H9 (cell line): ENCODE measurements at regions not wholly inside any gene's neighbourhood (a gene's known extent, or its start where the extent isn't known, plus 50 kb on each side); places are given as distances from the start of the nearest gene placed in this dataset.

Source experiments
- DNase-seq: peaks from one replicate; pipeline ENCODE4 v3.0.0-alpha.2; 2017
- H2AFZ ChIP-seq: one replicate; pipeline ENCODE4 v1.6.1; 2013; ENCODE audit warnings: mild to moderate bottlenecking, low read length, control low read depth, moderate library complexity
- H2AK5ac ChIP-seq: 2 replicates; pipeline ENCODE4 v1.6.1; 2013; ENCODE audit warnings: low read length, control low read depth, mixed read lengths; ENCODE audit not compliant: insufficient read length
- H2BK120ac ChIP-seq: one replicate; pipeline ENCODE4 v1.6.1; 2013; ENCODE audit warnings: low read depth, mild to moderate bottlenecking, low read length, control low read depth, inconsistent platforms; ENCODE audit not compliant: poor library complexity, severe bottlenecking
- H2BK12ac ChIP-seq: 2 replicates; pipeline ENCODE4 v1.6.1; 2013; ENCODE audit warnings: low read length, control low read depth, mixed read lengths, low read depth; ENCODE audit not compliant: insufficient read length
- H2BK15ac ChIP-seq: 2 replicates; pipeline ENCODE4 v1.6.1; 2013; ENCODE audit warnings: low read depth, low read length, control low read depth
- H2BK20ac ChIP-seq: one replicate; pipeline ENCODE4 v1.6.1; 2013; ENCODE audit warnings: low read depth, mild to moderate bottlenecking, low read length, control low read depth, inconsistent platforms; ENCODE audit not compliant: poor library complexity, severe bottlenecking
- H2BK5ac ChIP-seq: 2 replicates; pipeline ENCODE4 v1.6.1; 2013; ENCODE audit warnings: low read length, control low read depth, mixed read lengths; ENCODE audit not compliant: insufficient read length
- H3K14ac ChIP-seq: 2 replicates; pipeline ENCODE4 v1.6.1; 2013; ENCODE audit warnings: low read length, control low read depth; ENCODE audit not compliant: insufficient read depth
- H3K18ac ChIP-seq: 2 replicates; pipeline ENCODE4 v1.6.1; 2013; ENCODE audit warnings: low read depth, mild to moderate bottlenecking, mixed read lengths, low read length, control low read depth; ENCODE audit not compliant: insufficient read length
- H3K23ac ChIP-seq: 2 replicates; pipeline ENCODE4 v1.6.1; 2013; ENCODE audit warnings: low read length, control low read depth, mixed read lengths, low read depth; ENCODE audit not compliant: insufficient read length
- H3K23me2 ChIP-seq: 2 replicates; pipeline ENCODE4 v1.6.1; 2013; ENCODE audit warnings: low read depth, mild to moderate bottlenecking, mixed read lengths, low read length, control low read depth; ENCODE audit not compliant: insufficient read length, poor library complexity, severe bottlenecking
- H3K27ac ChIP-seq: 2 replicates; pipeline ENCODE4 v1.5.1; 2013; ENCODE audit warnings: low read length, control low read depth, mixed read lengths, low read depth; ENCODE audit not compliant: insufficient read length
- H3K27me3 ChIP-seq: 2 replicates; pipeline ENCODE4 v1.6.1; 2013; ENCODE audit warnings: low read length, control low read depth, inconsistent platforms; ENCODE audit not compliant: insufficient read depth
- H3K4ac ChIP-seq: 2 replicates; pipeline ENCODE4 v1.6.1; 2013; ENCODE audit warnings: low read depth, mild to moderate bottlenecking, control low read depth, inconsistent platforms, low read length, moderate library complexity
- H3K4me1 ChIP-seq: 2 replicates; pipeline ENCODE4 v1.6.1; 2013; ENCODE audit warnings: low read length, control low read depth, inconsistent platforms; ENCODE audit not compliant: insufficient read depth
- H3K4me2 ChIP-seq: 2 replicates; pipeline ENCODE4 v1.6.1; 2013; ENCODE audit warnings: low read length, control low read depth, mixed read lengths; ENCODE audit not compliant: insufficient read length, insufficient read depth
- H3K56ac ChIP-seq: 2 replicates; pipeline ENCODE4 v1.6.1; 2013; ENCODE audit warnings: low read depth, mild to moderate bottlenecking, mixed read lengths, low read length, control low read depth; ENCODE audit not compliant: insufficient read length
- H3K79me1 ChIP-seq: 2 replicates; pipeline ENCODE4 v1.6.1; 2013; ENCODE audit warnings: low read depth, mild to moderate bottlenecking, moderate library complexity, low read length, control low read depth, inconsistent platforms; ENCODE audit not compliant: insufficient read depth, poor library complexity, severe bottlenecking
- H3K79me2 ChIP-seq: 2 replicates; pipeline ENCODE4 v1.6.1; 2013; ENCODE audit warnings: low read length, control low read depth, inconsistent platforms; ENCODE audit not compliant: insufficient read depth
- H3K9ac ChIP-seq: 2 replicates; pipeline ENCODE4 v1.6.1; 2013; ENCODE audit warnings: low read length, control low read depth, mixed read lengths; ENCODE audit not compliant: insufficient read length; ENCODE audit errors: extremely low read depth
- H3K9me3 ChIP-seq: one replicate; pipeline ENCODE4 v1.6.1; 2013; ENCODE audit warnings: low read depth, low read length, inconsistent platforms; ENCODE audit not compliant: control insufficient read depth
- H3T11ph ChIP-seq: one replicate; pipeline ENCODE4 v1.6.1; 2013; ENCODE audit warnings: mild to moderate bottlenecking, low read length, control low read depth, inconsistent platforms
- H4K20me1 ChIP-seq: one replicate; pipeline ENCODE4 v1.6.1; 2013; ENCODE audit not compliant: control insufficient read depth, insufficient read length, insufficient read depth
- H4K5ac ChIP-seq: 2 replicates; pipeline ENCODE4 v1.6.1; 2013; ENCODE audit warnings: low read depth, mild to moderate bottlenecking, mixed read lengths, low read length, control low read depth; ENCODE audit not compliant: insufficient read length
- H4K8ac ChIP-seq: replicated peaks from 2 replicates; pipeline ENCODE4 v1.6.1; 2013; ENCODE audit warnings: low read length, control low read depth, mixed read lengths, low read depth; ENCODE audit not compliant: insufficient read length
- H4K91ac ChIP-seq: 2 replicates; pipeline ENCODE4 v1.6.1; 2013; ENCODE audit warnings: low read depth, mild to moderate bottlenecking, moderate library complexity, mixed read lengths, low read length, control low read depth; ENCODE audit not compliant: insufficient read length
- H3K27ac Mint-ChIP-seq, 3 experiments: 2 replicates in 2 of 3; 3 replicates in 1 of 3; pipeline ENCODE4 v1.8.0; 2020 to 2021; ENCODE audit warnings: mixed read lengths in 3 of 3, mild to moderate bottlenecking in 1 of 3, moderate library complexity in 1 of 3
- H3K27me3 Mint-ChIP-seq: 2 replicates; pipeline ENCODE4 v1.8.0; 2021; ENCODE audit warnings: low read depth, mild to moderate bottlenecking, moderate library complexity, mixed read lengths
- H3K36me3 Mint-ChIP-seq, 3 experiments: 2 replicates in 2 of 3; 3 replicates in 1 of 3; pipeline ENCODE4 v1.8.0; 2020 to 2021; ENCODE audit warnings: low read depth in 3 of 3, mixed read lengths in 3 of 3; ENCODE audit not compliant: insufficient read depth in 1 of 3
- H3K4me1 Mint-ChIP-seq, 2 experiments: 2 replicates each; pipeline ENCODE4 v1.8.0; 2020; ENCODE audit warnings: mixed read lengths in 2 of 2
- H3K4me3 Mint-ChIP-seq, 2 experiments: 2 replicates in 1 of 2; 3 replicates in 1 of 2; pipeline ENCODE4 v1.8.0; 2020 to 2021; ENCODE audit warnings: mild to moderate bottlenecking in 2 of 2, mixed read lengths in 2 of 2, moderate library complexity in 1 of 2
- H3K9me3 Mint-ChIP-seq, 2 experiments: 2 replicates in 1 of 2; 3 replicates in 1 of 2; pipeline ENCODE4 v1.8.0; 2020; ENCODE audit warnings: mild to moderate bottlenecking in 2 of 2, mixed read lengths in 2 of 2, moderate library complexity in 1 of 2
- WGBS: extraction: QIAGEN DNeasy Blood & Tissue Kit; methylation state at CpG from one replicate; pipeline ENCODE4 v1.1.7; 2013; ENCODE audit warnings: missing lambda C conversion rate, low lambda C conversion rate, mixed read lengths; ENCODE audit not compliant: insufficient read length; ENCODE audit errors: extremely low coverage; 5-methylcytosine and 5-hydroxymethylcytosine counted together
- TF ChIP-seq, protein P1 (sequence below): fragments of 200-600 bp; sonication (generic); conservative IDR thresholded peaks from 3 replicates; pipeline ENCODE4 v1.8.0; 2021; ENCODE audit warnings: antibody characterized with exemption, mild to moderate bottlenecking

DNA sequence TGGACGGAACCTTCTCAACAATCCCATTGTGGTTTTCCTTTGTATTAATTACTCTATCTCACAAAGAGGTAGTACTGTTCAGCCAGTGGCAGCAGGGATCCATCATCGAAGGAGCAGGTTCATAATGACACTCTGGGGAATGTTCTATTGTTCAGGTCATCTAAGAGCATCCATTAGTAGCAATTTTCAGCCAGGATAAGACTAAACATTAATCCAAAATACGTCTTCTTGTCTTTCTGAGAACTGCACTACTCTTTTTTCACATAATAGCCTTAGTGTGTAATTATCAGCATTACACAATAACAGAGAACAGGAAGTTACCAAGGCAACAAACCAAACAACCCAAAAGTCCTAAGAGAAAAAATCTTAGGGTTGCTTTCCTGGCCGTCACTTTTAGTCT lies 259.5 kb upstream of the VWC2 start:
- H3K4me1 Mint-ChIP-seq = no peaks in the 10 kb centered on the region

More for the DNA sequence above, 259.5 kb upstream of the VWC2 start:
- H3K79me2 ChIP-seq = no peaks in the 10 kb centered on the region
- no peak overlapping the region for H2BK120ac ChIP-seq
- peaks cover 0 to 3% of the 10 kb centered on the region in 2 experiments; a peak in 1 of 5 replicates for H3K9me3 Mint-ChIP-seq
- H4K20me1 ChIP-seq = no peaks in the 10 kb centered on the region
- H3K27ac ChIP-seq = no peak overlapping the region
- no peaks in the 10 kb centered on the region for H3K36me3 Mint-ChIP-seq
- H3K79me1 ChIP-seq = no peaks in the 10 kb centered on the region
- no peak overlapping the region for H2BK12ac ChIP-seq
- H3K27ac Mint-ChIP-seq = no peak overlapping the region
- H3K14ac ChIP-seq = no peak overlapping the region
- no peak overlapping the region for H3K23ac ChIP-seq
- H2BK15ac ChIP-seq = no peak overlapping the region
- no peaks in the 10 kb centered on the region for H3K9me3 ChIP-seq
- no peaks in the 10 kb centered on the region for H3K27me3 ChIP-seq
- no peak overlapping the region for H3K56ac ChIP-seq
- no peak overlapping the region for H3K4me2 ChIP-seq
- no peak overlapping the region for H2BK5ac ChIP-seq
- H2AK5ac ChIP-seq = no peak overlapping the region
- H3T11ph ChIP-seq = no peak overlapping the region
- H3K27me3 Mint-ChIP-seq = no peaks in the 10 kb centered on the region
- H3K4ac ChIP-seq = no peak overlapping the region
- no CpG with 5 or more reads among the region's 4 CpGs for WGBS
- no peak overlapping the region for H3K9ac ChIP-seq
- H2BK20ac ChIP-seq = no peak overlapping the region
- H3K23me2 ChIP-seq = no peaks in the 10 kb centered on the region
- TF ChIP-seq, protein P1, sequence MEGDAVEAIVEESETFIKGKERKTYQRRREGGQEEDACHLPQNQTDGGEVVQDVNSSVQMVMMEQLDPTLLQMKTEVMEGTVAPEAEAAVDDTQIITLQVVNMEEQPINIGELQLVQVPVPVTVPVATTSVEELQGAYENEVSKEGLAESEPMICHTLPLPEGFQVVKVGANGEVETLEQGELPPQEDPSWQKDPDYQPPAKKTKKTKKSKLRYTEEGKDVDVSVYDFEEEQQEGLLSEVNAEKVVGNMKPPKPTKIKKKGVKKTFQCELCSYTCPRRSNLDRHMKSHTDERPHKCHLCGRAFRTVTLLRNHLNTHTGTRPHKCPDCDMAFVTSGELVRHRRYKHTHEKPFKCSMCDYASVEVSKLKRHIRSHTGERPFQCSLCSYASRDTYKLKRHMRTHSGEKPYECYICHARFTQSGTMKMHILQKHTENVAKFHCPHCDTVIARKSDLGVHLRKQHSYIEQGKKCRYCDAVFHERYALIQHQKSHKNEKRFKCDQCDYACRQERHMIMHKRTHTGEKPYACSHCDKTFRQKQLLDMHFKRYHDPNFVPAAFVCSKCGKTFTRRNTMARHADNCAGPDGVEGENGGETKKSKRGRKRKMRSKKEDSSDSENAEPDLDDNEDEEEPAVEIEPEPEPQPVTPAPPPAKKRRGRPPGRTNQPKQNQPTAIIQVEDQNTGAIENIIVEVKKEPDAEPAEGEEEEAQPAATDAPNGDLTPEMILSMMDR = no peak
- H4K91ac ChIP-seq = no peak overlapping the region
- no peak for DNase-seq
- no peak overlapping the region for H2AFZ ChIP-seq
- no peak overlapping the region for H4K5ac ChIP-seq
- H3K4me3 Mint-ChIP-seq = no peak overlapping the region
- no peak overlapping the region for H3K18ac ChIP-seq
- H3K4me1 ChIP-seq = no peaks in the 10 kb centered on the region
- H4K8ac ChIP-seq = no peak overlapping the region
